IPS-18c (cell line): ENCODE measurements at regions not wholly inside any gene's neighbourhood (a gene's known extent, or its start where the extent isn't known, plus 50 kb on each side); places are given as distances from the start of the nearest gene placed in this dataset.

ENCODE experiments used
- H3K4me3 ChIP-seq: 2 replicates; pipeline ENCODE4 v1.7.0; 2013; ENCODE audit warnings: low read depth, mild to moderate bottlenecking, low read length, moderate library complexity; ENCODE audit not compliant: insufficient read depth
- H3K9me3 ChIP-seq: one replicate; pipeline ENCODE4 v1.6.1; 2013; ENCODE audit warnings: mild to moderate bottlenecking, low read length, moderate library complexity; ENCODE audit not compliant: control insufficient read depth, insufficient read depth

- H3K9me3 ChIP-seq, result peaks cover 3% of the 10 kb centered on the region
- no peak overlapping the region for H3K4me3 ChIP-seq
Observed at GRCh38 chr6:6922166-6922565, 185.6 kb upstream of the RREB1 start.

DNA sequence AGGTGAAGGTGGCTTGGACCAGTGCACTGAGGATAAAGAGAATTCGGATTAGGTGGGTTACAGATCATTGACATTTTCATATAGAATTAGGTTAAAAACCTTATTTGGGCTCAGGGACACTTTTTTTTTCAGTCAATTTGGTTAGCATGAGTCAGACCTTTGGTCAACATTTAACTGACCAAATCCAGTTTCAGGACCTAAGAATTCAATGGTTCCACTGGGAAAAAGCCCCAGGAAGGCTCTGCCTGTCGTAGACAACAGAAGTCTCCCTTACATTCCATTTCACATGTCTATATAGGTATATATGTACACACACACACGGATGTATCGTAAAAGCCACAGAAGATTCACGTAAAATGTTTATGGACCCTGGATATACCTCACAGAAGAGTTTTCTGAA, 184.2 kb upstream of the RREB1 start:
- Histone ChIP-seq H3K4me3 (no peak overlapping the region), H3K9me3 (peaks cover 3% of the 10 kb centered on the region)

GRCh38 chr6:6924708-6925107, 183.1 kb upstream of the RREB1 start:
- no peak overlapping the region for H3K4me3 ChIP-seq
- H3K9me3 ChIP-seq, result peaks cover 3% of the 10 kb centered on the region

- H3K9me3 ChIP-seq, result peaks cover 3% of the 10 kb centered on the region
- no peak overlapping the region for H3K4me3 ChIP-seq
Observed at GRCh38 chr6:6925391-6926164, 182.2 kb upstream of the RREB1 start.

GRCh38 chr6:6926856-6927255, 180.9 kb upstream of the RREB1 start:
- Histone ChIP-seq H3K4me3 (no peak overlapping the region), H3K9me3 (peaks cover 3% of the 10 kb centered on the region)

DNA sequence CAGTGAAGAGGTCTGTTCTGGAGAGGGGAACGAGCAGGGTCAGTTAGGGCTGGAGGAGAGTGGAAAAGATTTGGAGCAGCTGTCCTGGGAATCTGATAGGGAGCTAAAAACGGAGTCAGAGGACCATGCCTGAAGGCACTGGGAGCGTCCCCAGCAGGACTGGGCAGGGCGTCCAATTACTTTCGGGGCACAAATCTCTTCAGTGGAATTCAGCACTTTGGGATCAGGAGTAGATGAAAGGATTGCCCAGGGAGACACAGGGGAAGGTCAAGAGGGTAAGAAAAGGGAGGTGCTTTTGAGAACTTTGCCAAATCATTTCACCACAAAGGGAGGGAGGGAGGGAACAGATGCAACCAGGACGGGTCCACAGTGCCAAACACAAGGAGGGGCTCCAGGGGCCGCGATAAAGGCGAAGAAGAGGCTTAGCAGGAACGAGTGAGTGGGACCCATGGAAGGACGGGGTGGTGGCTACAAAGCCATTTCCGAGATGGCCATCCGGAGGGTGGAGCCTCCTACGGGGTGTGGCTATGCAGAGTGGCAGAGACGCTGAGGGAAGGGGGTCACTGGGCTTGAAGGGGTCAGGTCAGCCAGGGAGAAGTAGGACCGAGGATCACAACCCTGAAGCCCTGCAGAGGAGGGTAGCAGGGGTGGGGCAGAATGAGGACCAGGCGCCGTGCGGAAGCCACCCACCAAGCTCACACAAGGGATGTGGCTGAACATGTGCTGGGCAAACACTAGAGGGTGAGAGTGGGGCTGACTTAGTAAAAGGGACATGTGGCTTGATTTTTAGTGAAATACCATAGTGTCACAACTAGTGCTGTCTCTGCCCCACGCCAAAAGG, 180.0 kb upstream of the RREB1 start:
- Histone ChIP-seq H3K9me3 (no peaks in the 10 kb centered on the region), H3K4me3 (no peak overlapping the region)

DNA sequence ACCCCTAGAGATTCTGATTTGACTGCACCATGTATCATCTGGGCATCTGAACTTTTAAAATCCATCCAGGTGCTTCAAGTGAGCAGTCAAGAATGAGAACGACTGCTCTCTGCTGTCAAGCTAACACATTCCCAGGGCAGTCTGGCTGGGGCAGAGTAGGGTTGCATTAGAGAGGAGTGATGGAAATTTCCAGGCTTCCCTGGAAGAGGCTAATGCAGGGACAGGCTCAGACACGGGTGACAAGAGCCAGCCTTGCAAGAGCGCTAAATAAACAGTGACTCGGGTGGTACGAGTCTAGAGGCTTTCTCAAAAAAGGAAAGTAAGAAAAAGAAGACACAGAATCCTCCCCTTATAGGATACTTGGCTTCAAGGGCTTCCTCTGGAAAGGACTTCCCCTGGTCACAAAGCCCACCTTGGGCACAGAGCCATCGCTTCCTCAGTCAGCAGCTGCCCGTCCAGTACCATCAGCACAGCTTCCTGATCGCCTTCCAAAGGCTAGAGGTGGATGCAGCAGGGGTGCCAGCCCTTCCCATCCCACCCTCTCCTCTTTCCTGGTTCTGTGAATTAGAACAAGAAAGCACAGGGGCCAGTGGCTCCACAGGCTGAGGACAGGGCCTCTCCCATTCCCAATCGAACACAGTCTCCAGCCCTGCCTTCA, 177.4 kb upstream of the RREB1 start:
- H3K9me3 ChIP-seq, result no peaks in the 10 kb centered on the region
- H3K4me3 ChIP-seq, result no peak overlapping the region

- H3K9me3 ChIP-seq, result no peaks in the 10 kb centered on the region
- no peak overlapping the region for H3K4me3 ChIP-seq
Observed at GRCh38 chr6:6931071-6932025, 176.4 kb upstream of the RREB1 start.

GRCh38 chr6:6932341-6932740, 175.4 kb upstream of the RREB1 start:
- no peak overlapping the region for H3K4me3 ChIP-seq

DNA sequence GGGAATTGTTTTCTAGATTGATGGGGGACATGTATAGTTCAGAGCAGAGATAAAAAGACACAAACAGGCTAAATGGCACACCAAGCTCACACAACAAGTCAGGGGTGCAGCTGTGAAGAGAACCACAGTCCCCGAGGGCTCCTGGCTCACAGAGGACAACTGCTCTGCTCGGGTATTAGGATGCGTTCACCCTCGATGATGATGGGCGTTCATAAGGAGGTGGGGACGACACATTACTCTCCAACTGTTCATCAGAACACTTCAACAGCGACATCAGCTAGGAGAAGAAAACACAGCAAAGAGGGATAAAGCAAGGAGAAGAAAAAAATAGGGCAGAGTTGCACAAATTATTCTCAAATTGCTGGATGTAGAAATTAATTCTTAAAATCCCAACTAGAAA, 174.8 kb upstream of the RREB1 start:
- H3K4me3 ChIP-seq, result no peak overlapping the region
- no peaks in the 10 kb centered on the region for H3K9me3 ChIP-seq

More at GRCh38 chr6:6932341-6932740, 175.4 kb upstream of the RREB1 start:
- H3K9me3 ChIP-seq, result no peaks in the 10 kb centered on the region

GRCh38 chr6:6940031-6941025, 167.4 kb upstream of the RREB1 start:
- no peaks in the 10 kb centered on the region for H3K9me3 ChIP-seq
- H3K4me3 ChIP-seq, result no peak overlapping the region

GRCh38 chr6:6941201-6941600, 166.6 kb upstream of the RREB1 start:
- H3K4me3 ChIP-seq, result no peak overlapping the region
- H3K9me3 ChIP-seq, result no peaks in the 10 kb centered on the region

GRCh38 chr6:6942091-6942490, 165.7 kb upstream of the RREB1 start:
- H3K4me3 ChIP-seq, result no peak overlapping the region
- H3K9me3 ChIP-seq, result no peaks in the 10 kb centered on the region

DNA sequence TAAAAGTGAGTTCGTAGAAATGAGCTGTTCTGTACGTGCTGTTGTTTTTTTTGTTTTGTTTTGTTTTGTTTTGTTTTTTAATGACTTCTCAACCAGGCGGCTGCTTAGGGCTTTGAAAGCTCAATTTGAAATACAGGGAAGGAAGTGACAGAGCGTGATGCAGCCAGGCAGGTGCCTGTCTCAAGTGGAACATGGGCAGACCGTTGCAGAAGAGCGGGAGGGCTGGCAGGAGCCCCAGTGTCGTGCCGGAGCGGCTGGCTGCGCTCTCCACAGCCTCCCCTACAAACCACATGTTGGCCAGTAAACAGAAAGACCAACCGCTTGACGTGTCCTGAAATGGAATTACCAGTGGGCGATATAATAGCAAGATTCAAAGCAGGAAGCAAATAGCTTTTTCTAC, 164.9 kb upstream of the RREB1 start:
- no peaks in the 10 kb centered on the region for H3K9me3 ChIP-seq
- H3K4me3 ChIP-seq, result no peak overlapping the region

- Histone ChIP-seq H3K9me3 (no peaks in the 10 kb centered on the region), H3K4me3 (no peak overlapping the region)
Observed at GRCh38 chr6:6943421-6943820, 164.3 kb upstream of the RREB1 start.
